ENCODE measurements at regions not wholly inside any gene's neighbourhood (a gene's known extent, or its start where the extent isn't known, plus 50 kb on each side); places are given as distances from the start of the nearest gene placed in this dataset.
"Not testable (repeated sequence)": the region's sequence is repeated elsewhere in the genome, so short reads cannot be mapped to it uniquely, and the experiment has no call there.

DNA sequence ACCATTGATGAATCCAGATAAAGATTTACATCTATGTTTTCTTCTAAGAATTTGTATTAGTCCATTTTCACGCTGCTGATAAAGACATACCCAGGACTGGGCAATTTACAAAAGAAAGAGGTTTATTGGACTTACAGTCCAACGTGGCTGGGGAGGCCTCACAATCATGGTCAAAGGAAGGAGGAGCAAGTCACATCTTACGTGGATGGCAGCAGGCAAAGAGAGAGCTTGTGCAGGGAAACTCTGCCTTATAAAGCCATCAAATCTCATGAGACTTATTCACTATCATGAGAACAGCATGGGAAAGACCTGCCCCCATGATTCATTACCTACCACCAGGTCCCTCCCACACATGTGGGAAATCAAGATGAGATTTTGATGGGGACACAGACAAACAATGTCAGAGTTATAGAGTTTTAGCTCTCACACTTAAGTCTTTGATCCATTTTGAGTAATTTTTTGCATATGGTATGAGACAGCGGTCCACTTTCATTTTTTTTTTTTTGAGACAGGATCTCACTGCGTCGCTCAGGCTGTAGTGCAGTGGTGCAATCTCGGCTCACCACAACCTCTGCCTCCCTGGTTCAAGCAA lies 53.5 kb upstream of the JADE2 start:
- not testable (repeated sequence) for DNase-seq (ENCODE audit: low read depth, low spot score)

GRCh38 chr5:134468921-134469400 lies 56.5 kb upstream of the JADE2 start:
- no peak for DNase-seq (ENCODE audit: low read depth, low spot score)

DNA sequence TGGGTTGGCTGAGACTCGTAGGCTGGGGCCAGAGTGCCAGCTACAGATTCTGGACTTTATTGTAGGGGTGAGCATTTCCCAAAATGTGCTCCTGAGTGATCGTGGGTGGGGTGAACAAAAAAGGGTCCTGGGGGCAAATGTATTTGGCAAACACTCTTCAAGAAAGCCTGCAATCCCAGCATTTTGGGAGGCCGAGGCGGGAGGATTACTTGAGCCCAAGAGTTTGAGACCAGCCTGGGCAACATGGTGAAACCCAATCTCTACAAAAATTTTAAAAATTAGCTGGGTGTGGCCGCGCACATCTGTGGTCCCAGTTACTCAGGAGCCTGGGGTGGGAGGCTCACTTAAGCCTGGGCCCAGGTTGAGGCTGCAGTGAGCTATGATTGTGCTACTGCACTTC lies 55.5 kb upstream of the CDKN2AIPNL start:
- DNase-seq (ENCODE audit: low read depth, low spot score): no peak

- DNase-seq (ENCODE audit: low read depth, low spot score): peak; percentile 95
These were observed 54.8 kb upstream of the CDKN2AIPNL start for GRCh38 chr5:134466241-134467069.

DNA sequence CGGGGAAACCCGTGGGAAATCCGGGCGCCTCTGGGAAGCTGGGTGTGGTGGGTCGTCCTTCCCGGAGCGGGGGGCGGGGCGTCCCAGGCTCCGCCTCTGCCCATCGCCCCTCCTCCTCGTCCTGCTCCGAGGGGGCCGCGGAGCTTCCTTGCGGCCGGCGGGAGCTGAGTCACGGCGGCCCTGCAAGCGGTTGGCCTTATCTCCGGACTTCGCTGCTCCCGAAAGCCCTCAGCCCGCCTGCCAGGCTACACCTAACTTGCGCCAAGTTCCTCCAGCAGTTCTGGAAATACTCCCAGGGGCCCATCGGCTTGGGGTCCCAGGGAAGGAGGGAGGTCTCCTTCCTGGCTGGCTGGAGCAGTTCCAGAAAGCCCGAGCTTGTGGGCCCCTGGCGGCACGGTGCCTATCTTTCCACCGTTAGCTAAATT lies 54.1 kb upstream of the CDKN2AIPNL start:
- DNase-seq (ENCODE audit: low read depth, low spot score): peak; percentile 76

GRCh38 chr5:134464988-134465815 lies 53.5 kb upstream of the CDKN2AIPNL start:
- no peak for DNase-seq (ENCODE audit: low read depth, low spot score)

DNA sequence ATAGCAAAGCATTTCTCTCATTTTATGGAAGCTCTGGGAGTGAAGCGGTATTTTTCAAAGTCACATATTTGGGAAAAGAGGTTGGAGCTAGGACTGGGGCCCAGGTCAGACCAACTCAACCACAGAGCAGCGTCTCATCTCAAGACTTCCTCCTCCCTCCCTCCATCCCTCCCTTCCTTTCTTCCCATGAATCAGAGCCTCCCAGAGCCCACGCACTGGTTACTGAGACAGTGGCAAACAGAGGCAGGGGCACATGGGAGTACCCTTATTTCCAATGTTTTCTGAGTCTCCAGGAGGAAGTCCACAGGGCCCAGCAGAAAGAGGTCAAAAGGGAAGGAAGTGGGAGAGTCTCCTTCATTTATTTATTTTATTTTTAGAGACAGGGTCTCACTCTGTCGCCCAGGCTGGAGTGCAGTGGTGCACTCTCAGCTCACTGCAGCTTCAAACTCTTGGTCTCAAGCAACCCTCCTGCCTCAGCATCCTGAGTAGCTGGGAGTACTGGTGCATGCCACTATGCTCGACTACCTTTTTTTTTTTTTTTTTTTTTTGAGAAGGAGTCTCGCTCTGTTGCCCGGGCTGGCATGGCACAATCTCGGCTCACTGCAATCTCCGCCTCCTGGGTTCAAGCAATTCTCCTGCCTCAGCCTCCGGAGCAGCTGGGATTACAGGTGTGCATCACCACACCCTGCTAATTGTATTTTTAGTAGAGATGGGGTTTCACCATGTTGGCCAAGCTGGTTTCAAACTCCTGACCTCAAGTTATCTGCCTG lies 52.5 kb upstream of the CDKN2AIPNL start:
- no peak for DNase-seq (ENCODE audit: low read depth, low spot score)

- no peak for DNase-seq (ENCODE audit: low read depth, low spot score)
These were observed 51.6 kb upstream of the CDKN2AIPNL start for GRCh38 chr5:134463176-134463720.

GRCh38 chr5:134462761-134463160 lies 51.1 kb upstream of the CDKN2AIPNL start:
- no peak for DNase-seq (ENCODE audit: low read depth, low spot score)

- no peak for DNase-seq (ENCODE audit: low read depth, low spot score)
These were observed 50.4 kb upstream of the CDKN2AIPNL start for GRCh38 chr5:134462047-134462575.
